ENCODE measurements at regions not wholly inside any gene's neighbourhood (a gene's known extent, or its start where the extent isn't known, plus 50 kb on each side); places are given as distances from the start of the nearest gene placed in this dataset.

DNA sequence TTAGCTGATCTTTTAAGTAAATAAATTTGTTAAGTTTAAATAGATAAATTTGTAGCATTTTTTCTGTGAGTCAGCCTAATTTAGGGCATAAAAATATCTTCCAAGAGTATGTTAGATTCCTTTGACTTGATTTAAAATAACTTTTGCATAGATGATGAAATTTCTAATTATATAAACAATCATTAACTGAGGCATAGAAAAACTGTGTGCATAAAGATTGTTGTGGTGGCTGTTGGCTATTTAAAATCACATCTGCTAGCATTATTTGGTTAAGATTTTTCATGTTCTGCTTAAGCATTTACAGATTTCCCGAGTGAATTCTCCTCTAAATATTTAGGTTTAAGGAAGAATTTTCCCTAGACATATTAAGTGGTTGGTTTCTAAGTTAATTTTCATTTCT lies 223.2 kb downstream of the FSCB start:
- H3K27me3 ChIP-seq (ENCODE audit: control insufficient read depth, insufficient read depth, low read length): no peaks in the 10 kb centered on the region
- DNase-seq (no peak), ATAC-seq (ENCODE audit: low read depth) (no peak)
- H4K20me1 ChIP-seq (ENCODE audit: insufficient read depth, low read length): no peaks in the 10 kb centered on the region
- no peaks in the 10 kb centered on the region for H3K4me1 ChIP-seq (ENCODE audit: control insufficient read depth, insufficient read depth, low read length)
- no peaks in the 10 kb centered on the region for H3K36me3 ChIP-seq (ENCODE audit: control insufficient read depth, insufficient read depth, low read length)
- H3K4me3 ChIP-seq (ENCODE audit: insufficient read depth, low read depth, low read length): no peak overlapping the region
- H4K91ac ChIP-seq (ENCODE audit: insufficient read depth, low read depth, low read length): no peak overlapping the region
- H2BK20ac ChIP-seq (ENCODE audit: low read depth, low read length): no peak overlapping the region
- H3K18ac ChIP-seq (ENCODE audit: low read depth, low read length): no peak overlapping the region
- H2AK5ac ChIP-seq (ENCODE audit: low read depth, low read length): no peak overlapping the region
- no peaks in the 10 kb centered on the region for H3K9me1 ChIP-seq (ENCODE audit: insufficient read depth, low read length)
- no peak overlapping the region for H3K4ac ChIP-seq (ENCODE audit: low read depth, low read length)
- H2BK5ac ChIP-seq (ENCODE audit: low read depth, low read length, poor library complexity, severe bottlenecking): no peak overlapping the region
- no peak overlapping the region for H3K56ac ChIP-seq (ENCODE audit: extremely low read depth, insufficient read depth, low read length)
- TF ChIP-seq CHD1 (IDR thresholded peaks at IDR 0.05; ENCODE audit: low read depth, low read length) (no peak), POLR2A (IDR thresholded peaks at IDR 0.05; ENCODE audit: low read depth, low read length) (no peak), BHLHE40 (IDR thresholded peaks at IDR 0.05; ENCODE audit: low read depth, low read length) (no peak), CEBPB (IDR thresholded peaks at IDR 0.05; ENCODE audit: low read depth, low read length) (no peak), RFX5 (IDR thresholded peaks at IDR 0.05; ENCODE audit: low read depth, low read length) (no peak), ELK1 (IDR thresholded peaks at IDR 0.05; ENCODE audit: borderline replicate concordance, low read depth, low read length) (no peak), USF2 (IDR thresholded peaks at IDR 0.05; ENCODE audit: low read depth, low read length) (no peak), SMC3 (IDR thresholded peaks at IDR 0.05; ENCODE audit: low read depth, low read length) (no peak), NFE2L2 (IDR thresholded peaks at IDR 0.05; ENCODE audit: low read depth, low read length) (no peak), RCOR1 (IDR thresholded peaks at IDR 0.05; ENCODE audit: insufficient replicate concordance, low read length) (no peak), MXI1 (IDR thresholded peaks at IDR 0.05; ENCODE audit: borderline replicate concordance, low read depth, low read length) (no peak), MAZ (IDR thresholded peaks at IDR 0.05; ENCODE audit: borderline replicate concordance, low read depth, low read length) (no peak), RAD21 (IDR thresholded peaks at IDR 0.05; ENCODE audit: low read length) (no peak), FOS (IDR thresholded peaks at IDR 0.05; ENCODE audit: low read depth, low read length) (no peak), MAFK (IDR thresholded peaks at IDR 0.05; ENCODE audit: low read depth, low read length) (no peak)
- TF ChIP-seq, protein P1, sequence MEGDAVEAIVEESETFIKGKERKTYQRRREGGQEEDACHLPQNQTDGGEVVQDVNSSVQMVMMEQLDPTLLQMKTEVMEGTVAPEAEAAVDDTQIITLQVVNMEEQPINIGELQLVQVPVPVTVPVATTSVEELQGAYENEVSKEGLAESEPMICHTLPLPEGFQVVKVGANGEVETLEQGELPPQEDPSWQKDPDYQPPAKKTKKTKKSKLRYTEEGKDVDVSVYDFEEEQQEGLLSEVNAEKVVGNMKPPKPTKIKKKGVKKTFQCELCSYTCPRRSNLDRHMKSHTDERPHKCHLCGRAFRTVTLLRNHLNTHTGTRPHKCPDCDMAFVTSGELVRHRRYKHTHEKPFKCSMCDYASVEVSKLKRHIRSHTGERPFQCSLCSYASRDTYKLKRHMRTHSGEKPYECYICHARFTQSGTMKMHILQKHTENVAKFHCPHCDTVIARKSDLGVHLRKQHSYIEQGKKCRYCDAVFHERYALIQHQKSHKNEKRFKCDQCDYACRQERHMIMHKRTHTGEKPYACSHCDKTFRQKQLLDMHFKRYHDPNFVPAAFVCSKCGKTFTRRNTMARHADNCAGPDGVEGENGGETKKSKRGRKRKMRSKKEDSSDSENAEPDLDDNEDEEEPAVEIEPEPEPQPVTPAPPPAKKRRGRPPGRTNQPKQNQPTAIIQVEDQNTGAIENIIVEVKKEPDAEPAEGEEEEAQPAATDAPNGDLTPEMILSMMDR (conservative IDR thresholded peaks at IDR 0.05; ENCODE audit: low read depth, low read length): no peak
- H3K27ac ChIP-seq (ENCODE audit: insufficient read depth, low read length): no peak overlapping the region
- no peak overlapping the region for H3K14ac ChIP-seq (replicated peaks; ENCODE audit: low read depth, low read length)
- CTCF ChIA-PET: no interaction called here
- no CpG with 5 or more reads among the region's 1 CpG for WGBS, 2 experiments (ENCODE audit: extremely low coverage in 2 of 2, insufficient read length in 1 of 2)
- BruUV-seq (replicated peaks): no TSS peak
- no peak overlapping the region for H2AK9ac ChIP-seq (replicated peaks; ENCODE audit: low read depth, low read length, poor library complexity)
- H4K5ac ChIP-seq (ENCODE audit: low read depth, low read length): no peak overlapping the region
- intact Hi-C loops (cut with micrococcal nuclease) (no loop called here), dilution Hi-C loops (cut with HindIII; ENCODE audit: low sequenced_read_pairs, unreplicated experiment) (no loop called here), in situ Hi-C loops (cut with MboI; ENCODE audit: low sequenced_read_pairs) (no loop called here)
- H3K79me1 ChIP-seq (ENCODE audit: low read depth in 1 of 2, low read length in 2 of 2): no peaks in the 10 kb centered on the region
- H3K23ac ChIP-seq (ENCODE audit: low read depth, low read length): no peak overlapping the region
- no peak overlapping the region for H2BK15ac ChIP-seq (ENCODE audit: low read depth, low read length)
- no peak overlapping the region for H3K9ac ChIP-seq (ENCODE audit: low read depth, low read length)
- no peak overlapping the region for H4K8ac ChIP-seq (ENCODE audit: low read depth in 2 of 2, low read length in 2 of 2)
- no peaks in the 10 kb centered on the region; the same call in 1 of the 2 replicates for H3K9me3 ChIP-seq (ENCODE audit: control insufficient read depth, insufficient read depth, low read length)
- POLR2A ChIA-PET (ENCODE audit: unreplicated experiment): no interaction called here
- H2AFZ ChIP-seq (replicated peaks; ENCODE audit: low read length, poor library complexity): no peak overlapping the region
- H2BK120ac ChIP-seq (ENCODE audit: low read depth, low read length): no peak overlapping the region
- no peak overlapping the region for H3K4me2 ChIP-seq (ENCODE audit: low read depth, low read length)
